Activated T-cell treated with anti-CD3 and anti-CD28 coated beads, Interleukin-2, amount 50 U/mL, for 4 hours (primary cell): ENCODE measurements at regions not wholly inside any gene's neighbourhood (a gene's known extent, or its start where the extent isn't known, plus 50 kb on each side); places are given as distances from the start of the nearest gene placed in this dataset.
"Not testable (repeated sequence)": the region's sequence is repeated elsewhere in the genome, so short reads cannot be mapped to it uniquely, and the experiment has no call there.

ENCODE experiments used
- ATAC-seq, 2 donors: fragments of 200-7000 bp; cut with Tn5 transposase; one replicate each; pipeline ENCODE4 v1.10.0; 2021
- DNase-seq: peaks from one replicate; pipeline ENCODE4 v3.0.0-alpha.2; 2020
- H3K27me3 Mint-ChIP-seq: one replicate; pipeline ENCODE4 v1.8.0; 2021; ENCODE audit warnings: low read depth, mixed read lengths
- H3K36me3 Mint-ChIP-seq: one replicate; pipeline ENCODE4 v1.8.0; 2022; ENCODE audit warnings: mixed read lengths; ENCODE audit not compliant: insufficient read depth
- H3K4me1 Mint-ChIP-seq: one replicate; pipeline ENCODE4 v1.8.0; 2021; ENCODE audit warnings: low read depth, mixed read lengths
- H3K4me3 Mint-ChIP-seq: one replicate; pipeline ENCODE4 v1.8.0; 2021; ENCODE audit warnings: mild to moderate bottlenecking, moderate library complexity, mixed read lengths
- H3K9me3 Mint-ChIP-seq: one replicate; pipeline ENCODE4 v1.8.0; 2021; ENCODE audit warnings: mixed read lengths

- H3K4me3 Mint-ChIP-seq = no peak overlapping the region
- DNase-seq (no peak), ATAC-seq (no peak)
- H3K4me1 Mint-ChIP-seq = no peaks in the 10 kb centered on the region
- H3K9me3 Mint-ChIP-seq = peaks cover 28% of the 10 kb centered on the region
- H3K27me3 Mint-ChIP-seq = no peaks in the 10 kb centered on the region
- peaks cover 14% of the 10 kb centered on the region for H3K36me3 Mint-ChIP-seq
Measured at GRCh38 chrX:65098851-65099250, 122.6 kb upstream of the ZC4H2 start.

GRCh38 chrX:65093658-65094057, 117.4 kb upstream of the ZC4H2 start:
- H3K9me3 Mint-ChIP-seq = peaks cover 29% of the 10 kb centered on the region
- DNase-seq (no peak), ATAC-seq (no peak)
- peaks cover 40% of the 10 kb centered on the region for H3K36me3 Mint-ChIP-seq
- no peak overlapping the region for H3K4me3 Mint-ChIP-seq
- H3K4me1 Mint-ChIP-seq = no peaks in the 10 kb centered on the region
- no peaks in the 10 kb centered on the region for H3K27me3 Mint-ChIP-seq

GRCh38 chrX:65073233-65073632, 97.0 kb upstream of the ZC4H2 start:
- H3K4me3 Mint-ChIP-seq = no peak overlapping the region
- no peaks in the 10 kb centered on the region for H3K27me3 Mint-ChIP-seq

DNA sequence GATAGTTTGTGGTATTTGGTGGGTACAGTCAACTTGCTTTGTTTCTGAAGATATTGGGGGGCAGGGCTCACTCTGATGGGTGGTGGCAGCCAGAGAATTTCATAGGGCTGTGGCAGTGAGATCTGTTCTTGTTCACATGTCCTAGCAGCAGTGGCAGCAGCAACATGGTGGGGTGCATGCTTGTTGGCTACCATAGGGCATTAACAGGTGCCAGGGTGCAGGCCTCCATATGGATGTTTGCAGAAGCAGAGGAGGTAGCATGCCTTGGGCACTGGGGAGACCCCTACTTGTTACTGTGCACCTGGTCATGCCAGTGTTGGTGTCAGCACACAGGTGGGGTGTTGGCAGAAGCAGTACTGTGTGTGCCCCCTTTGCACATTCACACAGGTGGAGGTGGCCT, 96.3 kb upstream of the ZC4H2 start:
- DNase-seq (no peak), ATAC-seq (no peak)
- H3K4me3 Mint-ChIP-seq = no peak overlapping the region
- no peaks in the 10 kb centered on the region for H3K27me3 Mint-ChIP-seq
- peaks cover 72% of the 10 kb centered on the region for H3K36me3 Mint-ChIP-seq
- peaks cover 31% of the 10 kb centered on the region for H3K9me3 Mint-ChIP-seq
- H3K4me1 Mint-ChIP-seq = no peaks in the 10 kb centered on the region

More at GRCh38 chrX:65073233-65073632, 97.0 kb upstream of the ZC4H2 start:
- no peak for ATAC-seq
- Mint-ChIP-seq H3K4me1 (no peaks in the 10 kb centered on the region), H3K36me3 (peaks cover 73% of the 10 kb centered on the region), H3K9me3 (peaks cover 36% of the 10 kb centered on the region)
- no peak for DNase-seq

GRCh38 chrX:65058626-65059025, 82.4 kb upstream of the ZC4H2 start:
- H3K36me3 Mint-ChIP-seq = peaks cover 45% of the 10 kb centered on the region
- not testable (repeated sequence) for H3K27me3 Mint-ChIP-seq, H3K4me1 Mint-ChIP-seq, DNase-seq, ATAC-seq, H3K4me3 Mint-ChIP-seq, H3K9me3 Mint-ChIP-seq

DNA sequence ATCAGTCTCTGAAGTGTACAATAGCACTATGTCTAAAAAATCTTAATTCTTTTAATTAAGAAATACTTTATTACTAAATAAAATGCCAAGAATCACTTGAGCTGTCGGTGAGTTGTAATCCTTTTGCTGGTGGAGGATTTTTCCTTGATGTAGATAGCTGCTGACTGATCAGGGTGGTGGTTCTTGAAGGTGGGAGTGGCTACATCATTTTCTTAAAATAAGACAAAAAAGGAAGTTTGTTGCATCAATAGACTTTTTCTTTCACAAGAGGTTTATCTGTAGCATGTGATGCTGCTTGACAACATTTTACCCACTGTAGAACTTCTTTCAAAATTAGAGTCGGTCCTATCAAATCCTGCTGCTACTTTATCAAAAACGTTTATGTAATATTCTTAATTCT, 68.8 kb upstream of the ZC4H2 start:
- no peak for DNase-seq
- Mint-ChIP-seq H3K36me3 (peaks cover 9% of the 10 kb centered on the region), H3K4me3 (no peak overlapping the region), H3K27me3 (no peaks in the 10 kb centered on the region), H3K4me1 (peaks cover 4% of the 10 kb centered on the region), H3K9me3 (peaks cover 10% of the 10 kb centered on the region)
- ATAC-seq = no peak

- peaks cover 24% of the 10 kb centered on the region for H3K4me1 Mint-ChIP-seq
- DNase-seq (no peak), ATAC-seq (peak; percentile 33 to 46)
- H3K36me3 Mint-ChIP-seq = no peaks in the 10 kb centered on the region
- H3K9me3 Mint-ChIP-seq = no peaks in the 10 kb centered on the region
- peak overlapping the region; percentile 90 for H3K4me3 Mint-ChIP-seq
- no peaks in the 10 kb centered on the region for H3K27me3 Mint-ChIP-seq
Measured at GRCh38 chrX:65035446-65035770, 59.2 kb upstream of the ZC4H2 start.

DNA sequence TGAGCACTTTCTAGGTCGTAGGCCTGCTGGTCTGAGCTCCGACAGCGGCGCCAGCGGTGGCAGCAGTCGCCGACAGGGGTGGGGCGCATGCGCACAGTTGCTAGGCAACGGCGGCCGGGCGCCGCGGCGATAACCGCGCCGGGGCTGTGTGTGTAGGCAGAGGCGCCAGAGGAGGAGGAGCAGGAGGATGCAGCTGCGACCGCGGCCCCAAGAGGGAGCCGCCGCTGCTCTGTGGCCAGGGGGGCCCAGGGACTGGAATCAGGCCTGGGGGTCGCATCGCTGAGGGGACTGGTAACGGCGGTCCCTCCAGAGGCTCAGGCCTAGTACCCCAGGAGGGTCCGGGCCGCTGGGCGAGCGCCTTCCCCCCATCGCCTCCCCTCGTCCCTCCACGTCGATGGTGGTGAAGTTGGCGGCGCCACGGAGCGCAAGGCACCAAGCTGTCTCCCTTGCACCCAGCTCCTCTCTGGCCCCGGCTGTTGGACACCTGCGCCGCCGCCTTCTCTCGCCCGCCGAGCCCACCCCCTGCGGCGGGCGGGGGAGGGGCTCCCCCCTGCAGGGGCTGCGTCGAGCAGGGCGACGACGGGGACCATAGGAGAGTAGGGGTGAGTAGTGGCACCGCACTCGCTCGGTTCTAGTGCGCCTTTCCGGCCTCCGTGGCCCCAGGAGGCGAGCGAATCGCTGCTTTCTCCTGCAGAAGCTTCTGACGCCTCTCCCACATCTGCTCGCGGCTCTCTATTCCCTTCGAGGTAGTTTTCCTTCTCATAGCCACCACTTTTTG, 58.6 kb upstream of the ZC4H2 start, which contains the start of gene ZC3H12B:
TSS of gene ZC3H12B (plus strand) at position 159 of the 778 bp plus-strand sequence.
- peaks cover 24% of the 10 kb centered on the region for H3K4me1 Mint-ChIP-seq

GRCh38 chrX:65034292-65034667, 58.0 kb upstream of the ZC4H2 start:
- Mint-ChIP-seq H3K4me1 (peaks cover 27% of the 10 kb centered on the region), H3K36me3 (no peaks in the 10 kb centered on the region), H3K9me3 (no peaks in the 10 kb centered on the region), H3K27me3 (no peaks in the 10 kb centered on the region), H3K4me3 (peak overlapping the region; percentile 83)
- ATAC-seq (no peak), DNase-seq (no peak)

More for the DNA sequence above, 58.6 kb upstream of the ZC4H2 start, which contains the start of gene ZC3H12B:
- H3K36me3 Mint-ChIP-seq = no peaks in the 10 kb centered on the region
- no peaks in the 10 kb centered on the region for H3K27me3 Mint-ChIP-seq
- peak within 1 kb of the TSS; percentile 90 for H3K4me3 Mint-ChIP-seq
- DNase-seq (peak; percentile 78), ATAC-seq (peak; percentile 91 to 92)
- no peaks in the 10 kb centered on the region for H3K9me3 Mint-ChIP-seq
